ENCODE measurements at regions not wholly inside any gene's neighbourhood (a gene's known extent, or its start where the extent isn't known, plus 50 kb on each side); places are given as distances from the start of the nearest gene placed in this dataset.

- DNase-seq (no peak), ATAC-seq (no peak)
- Mint-ChIP-seq H3K27me3 (no peaks in the 10 kb centered on the region), H3K4me3 (no peak overlapping the region), H3K9me3 (no peaks in the 10 kb centered on the region), H3K27ac (no peak overlapping the region), H3K4me1 (no peaks in the 10 kb centered on the region), H3K36me3 (ENCODE audit: low read depth) (no peaks in the 10 kb centered on the region)
Measured at GRCh38 chr3:139811331-139811730, 123.7 kb upstream of the CLSTN2 start.

- no peak overlapping the region for H3K27ac Mint-ChIP-seq
- no peak for ATAC-seq
- no peaks in the 10 kb centered on the region for H3K4me1 Mint-ChIP-seq
- H3K9me3 Mint-ChIP-seq = peaks cover 4% of the 10 kb centered on the region
- no peak for DNase-seq
- H3K27me3 Mint-ChIP-seq = peaks cover 3% of the 10 kb centered on the region
- H3K4me3 Mint-ChIP-seq = no peak overlapping the region
- H3K36me3 Mint-ChIP-seq (ENCODE audit: low read depth) = no peaks in the 10 kb centered on the region
Measured at GRCh38 chr3:139808201-139808600, 126.8 kb upstream of the CLSTN2 start.

- Mint-ChIP-seq H3K36me3 (ENCODE audit: low read depth) (no peaks in the 10 kb centered on the region), H3K9me3 (peaks cover 4% of the 10 kb centered on the region), H3K4me3 (no peak overlapping the region), H3K4me1 (no peaks in the 10 kb centered on the region), H3K27me3 (peaks cover 3% of the 10 kb centered on the region), H3K27ac (no peak overlapping the region)
- no peak for DNase-seq
- ATAC-seq = no peak
Measured at GRCh38 chr3:139803294-139803693, 125.5 kb upstream of the NMNAT3 start.

- H3K4me1 Mint-ChIP-seq = no peaks in the 10 kb centered on the region
- ATAC-seq = no peak
- H3K4me3 Mint-ChIP-seq = no peak overlapping the region
- no peaks in the 10 kb centered on the region for H3K9me3 Mint-ChIP-seq
- H3K27me3 Mint-ChIP-seq = no peaks in the 10 kb centered on the region
- no peak overlapping the region for H3K27ac Mint-ChIP-seq
- peak; percentile 14 for DNase-seq
- H3K36me3 Mint-ChIP-seq (ENCODE audit: low read depth) = no peaks in the 10 kb centered on the region
Measured at GRCh38 chr3:139797724-139798343, 120.1 kb upstream of the NMNAT3 start.

- Mint-ChIP-seq H3K4me1 (no peaks in the 10 kb centered on the region), H3K27me3 (peaks cover 7% of the 10 kb centered on the region), H3K4me3 (no peak overlapping the region), H3K9me3 (peaks cover 7% of the 10 kb centered on the region), H3K36me3 (ENCODE audit: low read depth) (no peaks in the 10 kb centered on the region), H3K27ac (no peak overlapping the region)
- ATAC-seq = no peak
- no peak for DNase-seq
Measured at GRCh38 chr3:139794469-139795265, 116.9 kb upstream of the NMNAT3 start.

GRCh38 chr3:139793408-139793807 lies 115.6 kb upstream of the NMNAT3 start:
- no peak overlapping the region for H3K27ac Mint-ChIP-seq
- H3K36me3 Mint-ChIP-seq (ENCODE audit: low read depth) = no peaks in the 10 kb centered on the region
- H3K27me3 Mint-ChIP-seq = peaks cover 8% of the 10 kb centered on the region
- no peak overlapping the region for H3K4me3 Mint-ChIP-seq
- H3K9me3 Mint-ChIP-seq = peaks cover 7% of the 10 kb centered on the region
- ATAC-seq = no peak
- no peaks in the 10 kb centered on the region for H3K4me1 Mint-ChIP-seq
- DNase-seq = no peak

- no peak for DNase-seq
- H3K4me3 Mint-ChIP-seq = no peak overlapping the region
- H3K27ac Mint-ChIP-seq = no peak overlapping the region
- H3K4me1 Mint-ChIP-seq = no peaks in the 10 kb centered on the region
- no peak for ATAC-seq
- H3K27me3 Mint-ChIP-seq = no peaks in the 10 kb centered on the region
- no peaks in the 10 kb centered on the region for H3K9me3 Mint-ChIP-seq
- no peaks in the 10 kb centered on the region for H3K36me3 Mint-ChIP-seq (ENCODE audit: low read depth)
Measured at GRCh38 chr3:139780593-139780992, 102.8 kb upstream of the NMNAT3 start.

GRCh38 chr3:139778682-139779233 lies 101.0 kb upstream of the NMNAT3 start:
- ATAC-seq (no peak), DNase-seq (no peak)
- no peaks in the 10 kb centered on the region for H3K27me3 Mint-ChIP-seq
- no peaks in the 10 kb centered on the region for H3K4me1 Mint-ChIP-seq
- H3K27ac Mint-ChIP-seq = no peak overlapping the region
- no peaks in the 10 kb centered on the region for H3K36me3 Mint-ChIP-seq (ENCODE audit: low read depth)
- H3K9me3 Mint-ChIP-seq = no peaks in the 10 kb centered on the region
- H3K4me3 Mint-ChIP-seq = no peak overlapping the region

- DNase-seq (no peak), ATAC-seq (no peak)
- Mint-ChIP-seq H3K4me3 (no peak overlapping the region), H3K27ac (no peak overlapping the region), H3K27me3 (no peaks in the 10 kb centered on the region), H3K36me3 (ENCODE audit: low read depth) (no peaks in the 10 kb centered on the region), H3K4me1 (no peaks in the 10 kb centered on the region), H3K9me3 (no peaks in the 10 kb centered on the region)
Measured at GRCh38 chr3:139774560-139775302, 97.0 kb upstream of the NMNAT3 start.

GRCh38 chr3:139772539-139773500 lies 95.0 kb upstream of the NMNAT3 start:
- Mint-ChIP-seq H3K4me3 (no peak overlapping the region), H3K36me3 (ENCODE audit: low read depth) (no peaks in the 10 kb centered on the region), H3K9me3 (no peaks in the 10 kb centered on the region), H3K27ac (peak overlapping the region; percentile 1), H3K27me3 (peaks cover 2% of the 10 kb centered on the region), H3K4me1 (no peaks in the 10 kb centered on the region)
- ATAC-seq = peak; percentile 6
- no peak for DNase-seq

- no peak overlapping the region for H3K27ac Mint-ChIP-seq
- no peaks in the 10 kb centered on the region for H3K36me3 Mint-ChIP-seq (ENCODE audit: low read depth)
- no peaks in the 10 kb centered on the region for H3K4me1 Mint-ChIP-seq
- ATAC-seq (no peak), DNase-seq (no peak)
- peaks cover 2% of the 10 kb centered on the region for H3K27me3 Mint-ChIP-seq
- H3K4me3 Mint-ChIP-seq = no peak overlapping the region
- H3K9me3 Mint-ChIP-seq = no peaks in the 10 kb centered on the region
Measured at GRCh38 chr3:139771331-139771730, 93.6 kb upstream of the NMNAT3 start.

- ATAC-seq = no peak
- Mint-ChIP-seq H3K4me3 (no peak overlapping the region), H3K9me3 (no peaks in the 10 kb centered on the region), H3K27ac (no peak overlapping the region), H3K27me3 (peaks cover 2% of the 10 kb centered on the region), H3K36me3 (ENCODE audit: low read depth) (no peaks in the 10 kb centered on the region), H3K4me1 (no peaks in the 10 kb centered on the region)
- DNase-seq = no peak
Measured at GRCh38 chr3:139770577-139770976, 92.8 kb upstream of the NMNAT3 start.

- Mint-ChIP-seq H3K9me3 (no peaks in the 10 kb centered on the region), H3K4me1 (no peaks in the 10 kb centered on the region), H3K4me3 (no peak overlapping the region), H3K27ac (no peak overlapping the region), H3K36me3 (ENCODE audit: low read depth) (no peaks in the 10 kb centered on the region), H3K27me3 (peaks cover 2% of the 10 kb centered on the region)
- ATAC-seq (no peak), DNase-seq (no peak)
Measured at GRCh38 chr3:139769796-139770195, 92.0 kb upstream of the NMNAT3 start.

- peaks cover 11% of the 10 kb centered on the region for H3K4me1 Mint-ChIP-seq
Measured at GRCh38 chr3:139764936-139765335, 87.2 kb upstream of the NMNAT3 start.

More at GRCh38 chr3:139764936-139765335, 87.2 kb upstream of the NMNAT3 start:
- H3K36me3 Mint-ChIP-seq (ENCODE audit: low read depth) = no peaks in the 10 kb centered on the region
- DNase-seq = no peak
- ATAC-seq = no peak
- no peak overlapping the region for H3K27ac Mint-ChIP-seq
- H3K27me3 Mint-ChIP-seq = peaks cover 2% of the 10 kb centered on the region
- no peak overlapping the region for H3K4me3 Mint-ChIP-seq
- H3K9me3 Mint-ChIP-seq = no peaks in the 10 kb centered on the region
